ENCODE measurements at regions not wholly inside any gene's neighbourhood (a gene's known extent, or its start where the extent isn't known, plus 50 kb on each side); places are given as distances from the start of the nearest gene placed in this dataset.

- intact Hi-C loops (cut with DNase I) = no loop called here
- Histone ChIP-seq H3K36me3 (ENCODE audit: control insufficient read depth in 1 of 2, insufficient read depth in 2 of 2, low read length in 1 of 2) (no peaks in the 10 kb centered on the region), H3K27ac (ENCODE audit: low read depth in 1 of 2, low read length in 2 of 2) (no peak overlapping the region), H3K4me1 (ENCODE audit: control insufficient read depth in 1 of 2, insufficient read depth in 2 of 2, low read length in 2 of 2) (peaks cover 0 to 4% of the 10 kb centered on the region in 2 donors), H3K27me3 (ENCODE audit: control insufficient read depth in 1 of 2, insufficient read depth in 2 of 2, low read length in 1 of 2) (no peaks in the 10 kb centered on the region), H3K4me3 (ENCODE audit: low read length in 2 of 2) (no peak overlapping the region), H3K9me3 (ENCODE audit: control insufficient read depth, low read length) (no peaks in the 10 kb centered on the region)
- ATAC-seq (ENCODE audit: low FRiP score) = no peak
- no peak for DNase-seq
Observed at GRCh38 chr18:46204143-46204542, 100.0 kb downstream of the HAUS1 start.

GRCh38 chr18:46207985-46208384 lies 103.8 kb downstream of the HAUS1 start:
- no peaks in the 10 kb centered on the region for H3K9me3 ChIP-seq (ENCODE audit: control insufficient read depth, low read length)
- no peak overlapping the region for H3K4me3 ChIP-seq (ENCODE audit: low read length in 2 of 2)
- WGBS, 2 donors = 62 to 72% methylated on average over 1 of the region's 1 CpG
- ATAC-seq (ENCODE audit: low FRiP score) = no peak
- intact Hi-C loops (cut with DNase I) = no loop called here
- DNase-seq = no peak
- no peak overlapping the region for H3K27ac ChIP-seq (ENCODE audit: low read depth in 1 of 2, low read length in 2 of 2)
- peaks cover 0 to 2% of the 10 kb centered on the region in 2 donors for H3K4me1 ChIP-seq (ENCODE audit: control insufficient read depth in 1 of 2, insufficient read depth in 2 of 2, low read length in 2 of 2)
- H3K36me3 ChIP-seq (ENCODE audit: control insufficient read depth in 1 of 2, insufficient read depth in 2 of 2, low read length in 1 of 2) = no peaks in the 10 kb centered on the region
- H3K27me3 ChIP-seq (ENCODE audit: control insufficient read depth in 1 of 2, insufficient read depth in 2 of 2, low read length in 1 of 2) = no peaks in the 10 kb centered on the region

DNA sequence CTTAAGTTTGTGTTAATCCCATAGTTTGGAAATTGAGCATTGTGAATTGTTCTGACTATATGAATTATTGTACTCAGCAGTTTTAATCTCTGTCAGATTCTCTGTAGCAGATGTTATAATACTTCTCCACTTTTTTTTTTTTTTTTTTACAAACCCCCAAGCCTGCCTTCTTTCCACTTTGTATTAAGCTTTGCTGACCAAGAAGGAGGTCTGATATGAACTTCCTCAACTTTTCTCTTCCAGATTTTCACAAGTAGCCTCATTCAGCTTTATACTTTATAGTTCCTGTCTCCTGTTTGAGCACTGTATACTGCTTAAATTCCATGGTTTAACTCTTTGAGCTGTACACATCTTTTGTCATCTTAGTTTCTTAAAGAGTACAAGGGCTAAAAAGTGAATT lies 105.0 kb downstream of the HAUS1 start:
- Histone ChIP-seq H3K36me3 (ENCODE audit: control insufficient read depth in 1 of 2, insufficient read depth in 2 of 2, low read length in 1 of 2) (no peaks in the 10 kb centered on the region), H3K9me3 (ENCODE audit: control insufficient read depth, low read length) (no peaks in the 10 kb centered on the region), H3K4me3 (ENCODE audit: low read length in 2 of 2) (no peak overlapping the region), H3K27ac (ENCODE audit: low read depth in 1 of 2, low read length in 2 of 2) (no peak overlapping the region), H3K4me1 (ENCODE audit: control insufficient read depth in 1 of 2, insufficient read depth in 2 of 2, low read length in 2 of 2) (peaks cover 0 to 2% of the 10 kb centered on the region in 2 donors), H3K27me3 (ENCODE audit: control insufficient read depth in 1 of 2, insufficient read depth in 2 of 2, low read length in 1 of 2) (no peaks in the 10 kb centered on the region)
- DNase-seq (no peak), ATAC-seq (ENCODE audit: low FRiP score) (no peak)
- intact Hi-C loops (cut with DNase I) = no loop called here

DNA sequence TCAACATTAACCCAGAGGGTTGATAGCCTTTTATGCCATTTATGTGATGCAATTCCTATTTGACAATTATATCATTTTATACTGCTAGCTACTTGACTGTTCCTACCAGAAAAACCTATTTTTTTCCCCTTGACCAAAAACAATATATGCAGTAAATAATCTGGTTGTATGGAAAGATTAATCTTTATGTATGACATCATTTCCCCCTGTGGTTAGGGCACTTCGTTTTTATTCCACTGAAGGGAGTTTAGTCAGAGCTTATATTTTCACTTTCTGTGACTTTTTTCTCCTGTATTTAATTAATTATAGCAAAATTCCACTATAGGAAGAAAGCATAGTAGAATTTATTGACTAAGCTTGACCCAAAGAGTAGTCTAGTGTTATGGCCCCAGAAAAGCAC lies 107.6 kb downstream of the HAUS1 start:
- DNase-seq = no peak
- Histone ChIP-seq H3K27me3 (ENCODE audit: control insufficient read depth in 1 of 2, insufficient read depth in 2 of 2, low read length in 1 of 2) (no peaks in the 10 kb centered on the region), H3K4me1 (ENCODE audit: control insufficient read depth in 1 of 2, insufficient read depth in 2 of 2, low read length in 2 of 2) (peaks cover 2 to 3% of the 10 kb centered on the region in 2 donors), H3K36me3 (ENCODE audit: control insufficient read depth in 1 of 2, insufficient read depth in 2 of 2, low read length in 1 of 2) (peaks cover 4% of the 10 kb centered on the region in 2 donors), H3K4me3 (ENCODE audit: low read length in 2 of 2) (no peak overlapping the region), H3K27ac (ENCODE audit: low read depth in 1 of 2, low read length in 2 of 2) (no peak overlapping the region), H3K9me3 (ENCODE audit: control insufficient read depth, low read length) (no peaks in the 10 kb centered on the region)
- 5% methylated on average over 1 of the region's 1 CpG for WGBS, 2 donors
- intact Hi-C loops (cut with DNase I) = no loop called here
- no peak for ATAC-seq (ENCODE audit: low FRiP score)

DNA sequence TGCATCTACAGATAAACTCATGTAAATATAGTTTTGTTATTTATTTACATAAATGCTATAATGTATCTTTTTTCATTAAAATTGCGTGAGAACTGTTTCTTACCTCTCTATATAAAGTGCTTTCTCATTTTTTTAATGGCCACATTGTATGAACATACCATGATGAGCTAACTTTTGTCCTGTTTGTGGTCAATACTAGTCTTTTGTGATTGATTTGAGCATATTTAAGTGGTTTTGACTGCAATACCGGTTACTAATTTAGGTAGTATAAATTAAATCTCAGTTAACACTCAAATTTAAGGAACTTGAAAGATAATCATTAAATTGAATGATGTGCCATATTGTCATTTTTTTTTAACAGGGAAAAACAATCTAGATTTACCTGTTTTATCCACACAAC lies 108.2 kb downstream of the HAUS1 start:
- Histone ChIP-seq H3K9me3 (ENCODE audit: control insufficient read depth, low read length) (no peaks in the 10 kb centered on the region), H3K27ac (ENCODE audit: low read depth in 1 of 2, low read length in 2 of 2) (no peak overlapping the region), H3K4me3 (ENCODE audit: low read length in 2 of 2) (no peak overlapping the region), H3K4me1 (ENCODE audit: control insufficient read depth in 1 of 2, insufficient read depth in 2 of 2, low read length in 2 of 2) (peaks cover 2 to 3% of the 10 kb centered on the region in 2 donors), H3K36me3 (ENCODE audit: control insufficient read depth in 1 of 2, insufficient read depth in 2 of 2, low read length in 1 of 2) (peaks cover 4% of the 10 kb centered on the region in 2 donors), H3K27me3 (ENCODE audit: control insufficient read depth in 1 of 2, insufficient read depth in 2 of 2, low read length in 1 of 2) (no peaks in the 10 kb centered on the region)
- 94 to 98% methylated on average over 2 of the region's 2 CpGs for WGBS, 2 donors
- ATAC-seq (ENCODE audit: low FRiP score) (no peak), DNase-seq (no peak)
- intact Hi-C loops (cut with DNase I) = no loop called here

- WGBS, 2 donors = 43 to 45% methylated on average over 3 of the region's 3 CpGs
- intact Hi-C loops (cut with DNase I) = no loop called here
- no peak overlapping the region for H3K4me3 ChIP-seq (ENCODE audit: low read length in 2 of 2)
- no peaks in the 10 kb centered on the region for H3K27me3 ChIP-seq (ENCODE audit: control insufficient read depth in 1 of 2, insufficient read depth in 2 of 2, low read length in 1 of 2)
- no peak overlapping the region for H3K27ac ChIP-seq (ENCODE audit: low read depth in 1 of 2, low read length in 2 of 2)
- DNase-seq = no peak
- no peak for ATAC-seq (ENCODE audit: low FRiP score)
- no peaks in the 10 kb centered on the region for H3K9me3 ChIP-seq (ENCODE audit: control insufficient read depth, low read length)
- peaks cover 2 to 3% of the 10 kb centered on the region in 2 donors for H3K4me1 ChIP-seq (ENCODE audit: control insufficient read depth in 1 of 2, insufficient read depth in 2 of 2, low read length in 2 of 2)
- H3K36me3 ChIP-seq (ENCODE audit: control insufficient read depth in 1 of 2, insufficient read depth in 2 of 2, low read length in 1 of 2) = peaks cover 4% of the 10 kb centered on the region in 2 donors
Observed at GRCh38 chr18:46213295-46213694, 109.1 kb downstream of the HAUS1 start.

GRCh38 chr18:46214435-46214834 lies 110.2 kb downstream of the HAUS1 start:
- H3K4me1 ChIP-seq (ENCODE audit: control insufficient read depth in 1 of 2, insufficient read depth in 2 of 2, low read length in 2 of 2) = peaks cover 0 to 3% of the 10 kb centered on the region in 2 donors
- no peak overlapping the region for H3K4me3 ChIP-seq (ENCODE audit: low read length in 2 of 2)
- WGBS, 2 donors = 94% methylated on average over 1 of the region's 1 CpG
- ATAC-seq (ENCODE audit: low FRiP score) (no peak), DNase-seq (no peak)
- no peaks in the 10 kb centered on the region for H3K9me3 ChIP-seq (ENCODE audit: control insufficient read depth, low read length)
- H3K27me3 ChIP-seq (ENCODE audit: control insufficient read depth in 1 of 2, insufficient read depth in 2 of 2, low read length in 1 of 2) = no peaks in the 10 kb centered on the region
- H3K27ac ChIP-seq (ENCODE audit: low read depth in 1 of 2, low read length in 2 of 2) = no peak overlapping the region
- H3K36me3 ChIP-seq (ENCODE audit: control insufficient read depth in 1 of 2, insufficient read depth in 2 of 2, low read length in 1 of 2) = peaks cover 4% of the 10 kb centered on the region in 2 donors
- intact Hi-C loops (cut with DNase I) = no loop called here

GRCh38 chr18:46215902-46216723 lies 111.9 kb downstream of the HAUS1 start:
- no peaks in the 10 kb centered on the region for H3K27me3 ChIP-seq (ENCODE audit: control insufficient read depth in 1 of 2, insufficient read depth in 2 of 2, low read length in 1 of 2)
- H3K4me1 ChIP-seq (ENCODE audit: control insufficient read depth in 1 of 2, insufficient read depth in 2 of 2, low read length in 2 of 2) = peaks cover 0 to 3% of the 10 kb centered on the region in 2 donors
- WGBS, 2 donors = 89 to 91% methylated on average over 16 of the region's 16 CpGs
- H3K9me3 ChIP-seq (ENCODE audit: control insufficient read depth, low read length) = no peaks in the 10 kb centered on the region
- intact Hi-C loops (cut with DNase I) = no loop called here
- H3K27ac ChIP-seq (ENCODE audit: low read depth in 1 of 2, low read length in 2 of 2) = no peak overlapping the region
- H3K36me3 ChIP-seq (ENCODE audit: control insufficient read depth in 1 of 2, insufficient read depth in 2 of 2, low read length in 1 of 2) = peaks cover 4% of the 10 kb centered on the region in 2 donors
- no peak for DNase-seq
- ATAC-seq (ENCODE audit: low FRiP score) = no peak
- H3K4me3 ChIP-seq (ENCODE audit: low read length in 2 of 2) = no peak overlapping the region

GRCh38 chr18:46220116-46220515 lies 115.9 kb downstream of the HAUS1 start:
- intact Hi-C loops (cut with DNase I) = no loop called here
- WGBS, 2 donors = 86 to 88% methylated on average over 3 of the region's 3 CpGs

More at GRCh38 chr18:46220116-46220515, 115.9 kb downstream of the HAUS1 start:
- H3K27ac ChIP-seq (ENCODE audit: low read depth in 1 of 2, low read length in 2 of 2) = no peak overlapping the region
- peaks cover 0 to 1% of the 10 kb centered on the region in 2 donors for H3K4me1 ChIP-seq (ENCODE audit: control insufficient read depth in 1 of 2, insufficient read depth in 2 of 2, low read length in 2 of 2)
- no peaks in the 10 kb centered on the region for H3K9me3 ChIP-seq (ENCODE audit: control insufficient read depth, low read length)
- DNase-seq (no peak), ATAC-seq (ENCODE audit: low FRiP score) (no peak)
- H3K27me3 ChIP-seq (ENCODE audit: control insufficient read depth in 1 of 2, insufficient read depth in 2 of 2, low read length in 1 of 2) = no peaks in the 10 kb centered on the region
- peaks cover 4% of the 10 kb centered on the region in 2 donors for H3K36me3 ChIP-seq (ENCODE audit: control insufficient read depth in 1 of 2, insufficient read depth in 2 of 2, low read length in 1 of 2)
- no peak overlapping the region for H3K4me3 ChIP-seq (ENCODE audit: low read length in 2 of 2)

All from aorta (tissue), 5 donors.